Panc1 (cell line): ENCODE measurements at regions not wholly inside any gene's neighbourhood (a gene's known extent, or its start where the extent isn't known, plus 50 kb on each side); places are given as distances from the start of the nearest gene placed in this dataset.

Experiments used
- ATAC-seq: fragments of 200-7000 bp; cut with Tn5 transposase; 2 replicates; pipeline ENCODE4 v1.9.1; 2020; ENCODE audit warnings: mild to moderate bottlenecking, moderate library complexity
- BruUV-seq: library from RNA; stranded (reverse); fragments of 400-500 nt; replicated peaks from 2 replicates; lab custom pipeline; 2021; lab: Mats Ljungman, UMichigan
- CTCF ChIA-PET: fragments of 300-600 bp; sonication (Branson Sonifier 250); formaldehyde crosslinking; loops from one replicate; lab custom pipeline; 2022; ENCODE audit warnings: antibody characterized with exemption; lab: Charles Lee
- POLR2A ChIA-PET: fragments of 300-600 bp; sonication (Branson Sonifier 250); formaldehyde crosslinking; loops from one replicate; lab custom pipeline; 2022; ENCODE audit warnings: antibody characterized with exemption; lab: Charles Lee
- DNase-seq: peaks from one replicate; pipeline ENCODE4 v3.0.0-alpha.2; 2010; ENCODE audit warnings: low read depth, low spot score
- H3K27ac ChIP-seq: 2 replicates; pipeline ENCODE4 v1.5.1; 2011; ENCODE audit warnings: mild to moderate bottlenecking, low read length, inconsistent platforms
- H3K27me3 ChIP-seq: fragments of 200-500 bp; sonication (Bioruptor generic); 2 replicates; pipeline ENCODE4 v1.6.0; 2014; ENCODE audit warnings: low read length, inconsistent platforms; ENCODE audit not compliant: control insufficient read depth, insufficient read depth
- H3K36me3 ChIP-seq: fragments of 200-500 bp; sonication (Bioruptor generic); 2 replicates; pipeline ENCODE4 v1.5.1; 2014; ENCODE audit warnings: inconsistent platforms, mild to moderate bottlenecking, low read length, moderate library complexity; ENCODE audit not compliant: control insufficient read depth, insufficient read depth
- H3K4me1 ChIP-seq: 2 replicates; pipeline ENCODE4 v1.5.1; 2011; ENCODE audit warnings: inconsistent platforms, mild to moderate bottlenecking, low read length, moderate library complexity; ENCODE audit not compliant: control insufficient read depth, insufficient read depth
- H3K4me3 ChIP-seq, 2 experiments: 2 replicates each; pipeline ENCODE4 v1.5.1; 2011 to 2012; ENCODE audit warnings: low read depth in 2 of 2, low read length in 2 of 2, mild to moderate bottlenecking in 2 of 2, inconsistent platforms in 1 of 2, moderate library complexity in 1 of 2
- H3K9me3 ChIP-seq: fragments of 200-500 bp; sonication (Bioruptor generic); 2 replicates; pipeline ENCODE4 v1.5.1; 2014; ENCODE audit warnings: low read depth, mild to moderate bottlenecking, inconsistent platforms, low read length, moderate library complexity; ENCODE audit not compliant: control insufficient read depth, insufficient read depth
- CTCF ChIP-seq: fragments of 450-650 bp; IDR thresholded peaks from 2 replicates; pipeline ENCODE4 v1.5.1; 2017; ENCODE audit warnings: mild to moderate bottlenecking
- POLR2AphosphoS5 ChIP-seq: IDR thresholded peaks from 2 replicates; pipeline ENCODE4 v1.6.1; 2012; ENCODE audit warnings: mild to moderate bottlenecking, low read depth, low read length, moderate library complexity
- REST ChIP-seq, 2 experiments: IDR thresholded peaks; 2 replicates each; pipeline ENCODE4 v1.6.1; 2011 to 2012; ENCODE audit warnings: low read depth in 2 of 2, control low read depth in 1 of 2, low read length in 1 of 2, mild to moderate bottlenecking in 1 of 2, moderate library complexity in 1 of 2; ENCODE audit not compliant: insufficient read depth in 1 of 2
- SIN3A ChIP-seq: IDR thresholded peaks from 2 replicates; pipeline ENCODE4 v1.6.1; 2012; ENCODE audit warnings: low read depth, mild to moderate bottlenecking, low read length, moderate library complexity, borderline replicate concordance; ENCODE audit not compliant: insufficient read depth
- TCF7L2 ChIP-seq: IDR thresholded peaks from 2 replicates; pipeline ENCODE4 v1.6.1; 2011; ENCODE audit warnings: mild to moderate bottlenecking, low read depth, low read length, inconsistent platforms
- in situ Hi-C: cut with HindIII; loops from 2 replicates; pipeline ENCODE4 v1.10.0; 2016; ENCODE audit warnings: low sequenced_read_pairs, low pct_unique_long_range_greater_than_20kb
- intact Hi-C: fragments of 100-400 bp; cut with micrococcal nuclease; formaldehyde crosslinking; loops from one replicate; pipeline ENCODE4 v1.10.0; 2022; ENCODE audit not compliant: unreplicated experiment

GRCh38 chr13:72650051-72650700 lies 77.3 kb downstream of the MZT1 start:
- CTCF ChIA-PET: no interaction called here
- BruUV-seq: no TSS peak
- intact Hi-C loops: no loop called here
- ATAC-seq: no peak
- Histone ChIP-seq H3K27ac (no peak overlapping the region), H3K4me3 (no peak overlapping the region), H3K4me1 (no peaks in the 10 kb centered on the region), H3K9me3 (no peaks in the 10 kb centered on the region), H3K36me3 (no peaks in the 10 kb centered on the region), H3K27me3 (no peaks in the 10 kb centered on the region)
- DNase-seq: no peak
- POLR2A ChIA-PET: no interaction called here
- in situ Hi-C loops: no loop called here
- TF ChIP-seq CTCF: no peak
- TF ChIP-seq REST (IDR thresholded peaks at IDR 0.05; ENCODE audit: insufficient read depth in 1 of 2, low read depth in 2 of 2, low read length in 1 of 2): no peak
- TF ChIP-seq POLR2AphosphoS5: no peak
- TF ChIP-seq SIN3A: no peak
- no peak for TF ChIP-seq TCF7L2

- no peak for TF ChIP-seq TCF7L2
- TF ChIP-seq SIN3A: no peak
- no peak for TF ChIP-seq REST (IDR thresholded peaks at IDR 0.05; ENCODE audit: insufficient read depth in 1 of 2, low read depth in 2 of 2, low read length in 1 of 2)
- no peak for TF ChIP-seq POLR2AphosphoS5
- peak; percentile 36; the same call in 1 of the 2 replicates for TF ChIP-seq CTCF
- no peak overlapping the region for H3K4me3 ChIP-seq
- in situ Hi-C loops (no loop called here), intact Hi-C loops (no loop called here)
- ChIA-PET POLR2A (no interaction called here), CTCF (no interaction called here)
- DNase-seq (no peak), ATAC-seq (no peak)
- BruUV-seq: no TSS peak
- H3K9me3 ChIP-seq: no peaks in the 10 kb centered on the region
- no peaks in the 10 kb centered on the region for H3K27me3 ChIP-seq
- no peaks in the 10 kb centered on the region for H3K36me3 ChIP-seq
- H3K27ac ChIP-seq: no peak overlapping the region
- H3K4me1 ChIP-seq: no peaks in the 10 kb centered on the region
These were observed 78.8 kb downstream of the MZT1 start for GRCh38 chr13:72648513-72649065.
